Activated CD4-positive, CD25-positive, alpha-beta regulatory T cell treated with anti-CD3 and anti-CD28 coated beads, Interleukin-2, amount 50 U/mL, for 24 hours (primary cell): ENCODE measurements at regions not wholly inside any gene's neighbourhood (a gene's known extent, or its start where the extent isn't known, plus 50 kb on each side); places are given as distances from the start of the nearest gene placed in this dataset.
A peak's percentile ranks its signal among the peaks of the same experiment; 100 is the strongest.
"Not testable (repeated sequence)": the region's sequence is repeated elsewhere in the genome, so short reads cannot be mapped to it uniquely, and the experiment has no call there.

Source experiments
- ATAC-seq, 2 donors: fragments of 150-1000 bp; cut with Tn5 transposase; one replicate each; pipeline ENCODE4 v1.10.0; 2021; ENCODE audit warnings: mild to moderate bottlenecking in 1 of 2, moderate library complexity in 1 of 2

GRCh38 chr14:106764968-106765369 lies 1238.6 kb downstream of the TMEM121 start:
- ATAC-seq: peak; percentile 49 to 79

- no peak for ATAC-seq
Measured at GRCh38 chr14:106766145-106766544, 1239.8 kb downstream of the TMEM121 start.

DNA sequence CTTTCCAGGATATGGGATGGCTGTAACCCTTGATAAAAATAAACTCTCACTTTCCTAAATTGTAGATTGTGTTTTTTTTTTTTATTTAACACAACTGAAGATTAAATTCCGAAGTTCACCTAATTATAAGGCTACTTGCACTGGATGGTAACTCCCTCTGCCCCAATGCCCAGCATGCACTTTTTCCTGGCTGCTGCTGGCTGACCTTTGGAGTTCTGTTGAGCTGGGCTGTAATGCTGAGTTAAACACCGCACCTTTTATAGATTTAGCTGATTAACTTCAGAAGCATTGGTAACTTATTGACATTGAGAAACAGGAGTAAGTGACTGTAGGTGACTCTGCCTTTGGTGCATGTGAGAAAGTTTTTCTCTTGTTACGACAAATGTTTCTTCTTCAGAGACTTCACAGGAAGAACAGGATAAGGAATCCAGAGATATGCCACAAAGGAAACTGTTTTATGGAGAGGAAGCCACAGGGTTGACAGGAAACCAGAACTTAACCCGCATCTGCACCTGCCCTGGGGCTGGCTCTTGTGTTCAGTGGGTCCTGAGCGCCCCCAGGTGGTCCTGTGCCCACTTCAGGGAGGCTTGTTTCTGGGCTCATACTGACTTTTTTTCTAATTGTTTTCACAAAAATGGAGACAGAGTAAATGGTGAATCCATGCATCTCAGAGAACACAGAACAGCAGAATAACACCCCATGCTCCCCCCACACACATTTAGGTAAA lies 1240.3 kb downstream of the TMEM121 start:
- peak in 1 of 2 donors; percentile 43 for ATAC-seq

DNA sequence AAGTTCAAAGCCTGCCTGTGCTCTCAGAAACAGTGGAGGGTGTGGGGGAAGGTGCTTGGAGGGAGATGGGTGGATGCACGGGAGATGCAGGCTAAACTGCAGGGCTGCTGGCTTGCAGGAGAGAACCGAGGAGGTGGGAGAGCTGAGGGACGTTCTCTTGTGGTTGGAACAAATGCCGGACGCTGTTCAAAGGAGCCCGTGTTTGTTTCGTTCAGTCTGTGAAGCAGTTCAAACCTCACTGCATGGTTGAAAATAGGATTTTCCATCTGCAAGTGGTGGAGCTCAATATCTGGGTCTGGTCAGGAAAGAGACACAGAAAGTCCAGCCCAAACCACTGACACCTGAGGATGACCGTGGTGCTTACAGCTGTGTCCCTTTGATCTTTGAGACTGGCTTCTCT lies 1241.8 kb downstream of the TMEM121 start:
- ATAC-seq: not testable (repeated sequence)

DNA sequence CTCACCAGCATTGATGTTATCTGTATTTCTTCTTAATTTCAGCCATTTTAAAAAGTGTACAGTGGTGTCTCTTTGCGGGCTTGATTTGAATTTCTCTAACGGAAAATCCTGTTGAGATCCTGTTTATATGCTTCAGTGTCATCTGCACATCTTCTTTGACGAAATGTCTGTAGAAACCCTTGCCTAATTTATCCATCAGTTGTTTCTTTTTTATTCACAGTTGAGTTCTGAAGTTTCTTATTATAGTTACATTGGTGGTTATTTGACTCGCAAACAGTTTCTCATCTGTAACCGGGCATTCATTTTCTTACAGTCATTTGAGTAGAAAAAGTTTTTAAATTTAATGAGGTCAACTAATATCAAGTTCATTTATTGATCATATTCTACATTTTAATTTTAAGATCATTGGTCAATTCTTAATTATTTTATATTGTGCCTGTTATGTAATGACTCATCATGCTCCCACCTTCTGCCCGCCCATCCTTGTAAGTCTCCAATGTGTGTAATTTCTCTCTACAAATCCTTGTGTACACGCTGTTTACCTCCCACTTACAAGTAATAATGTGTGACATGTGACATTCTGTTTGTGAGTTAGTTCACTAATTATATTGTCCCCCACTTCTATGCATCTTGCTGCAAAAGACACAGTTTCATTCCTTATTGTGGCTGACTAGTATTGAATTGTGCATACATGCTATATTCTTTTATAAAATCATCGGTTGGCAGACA lies 1242.8 kb downstream of the TMEM121 start:
- ATAC-seq: not testable (repeated sequence)

GRCh38 chr14:106770158-106770672 lies 1243.8 kb downstream of the TMEM121 start:
- peak in 1 of 2 donors; percentile 48 for ATAC-seq

GRCh38 chr14:106774889-106775480 lies 1248.6 kb downstream of the TMEM121 start:
- not testable (repeated sequence) for ATAC-seq

DNA sequence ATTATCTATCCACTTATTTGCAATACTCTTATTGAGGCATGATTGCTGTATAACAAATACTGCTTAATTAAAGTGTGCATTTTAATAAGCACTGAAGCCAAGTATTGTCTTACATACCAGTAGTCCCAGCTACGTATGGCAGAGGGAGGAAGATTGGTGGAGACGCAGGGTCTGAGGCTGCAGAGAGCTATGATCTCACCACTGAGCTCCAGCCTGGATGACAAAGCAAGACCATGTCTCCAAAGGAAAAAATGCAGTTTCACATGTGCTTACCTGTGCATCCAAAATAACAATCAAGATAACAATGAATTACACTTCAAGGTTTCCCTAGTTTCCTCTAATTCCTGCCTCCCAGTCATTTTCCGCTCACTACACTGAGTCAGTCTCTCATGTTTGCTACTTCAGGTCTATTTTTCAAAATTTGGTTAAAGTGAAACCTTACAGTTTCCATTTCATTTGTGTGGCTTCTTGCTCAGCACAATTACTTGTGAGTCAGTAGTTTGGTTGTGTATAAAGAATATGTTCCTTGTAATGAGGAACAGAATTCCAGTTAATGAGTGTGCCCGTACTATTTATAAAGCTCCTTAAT lies 1250.1 kb downstream of the TMEM121 start:
- peak; percentile 53 to 68 for ATAC-seq

DNA sequence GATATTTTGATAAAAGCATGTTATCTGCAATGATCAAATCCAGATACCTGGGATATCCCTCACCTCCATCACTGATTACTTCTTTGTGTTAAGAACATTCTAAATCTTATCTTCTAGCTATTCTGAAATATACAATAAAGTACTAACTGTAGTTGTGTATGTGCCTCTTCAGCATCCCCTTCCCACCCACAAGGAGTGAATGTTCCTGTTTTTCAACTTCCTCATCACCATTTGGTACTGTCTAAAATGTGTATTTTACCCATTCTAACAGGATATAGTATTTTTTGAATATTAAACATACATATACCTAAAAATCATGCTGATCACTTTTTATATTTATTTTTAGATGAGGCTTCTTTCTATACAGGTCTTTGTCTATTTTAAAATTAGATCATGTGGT lies 1252.6 kb downstream of the TMEM121 start:
- no peak for ATAC-seq

DNA sequence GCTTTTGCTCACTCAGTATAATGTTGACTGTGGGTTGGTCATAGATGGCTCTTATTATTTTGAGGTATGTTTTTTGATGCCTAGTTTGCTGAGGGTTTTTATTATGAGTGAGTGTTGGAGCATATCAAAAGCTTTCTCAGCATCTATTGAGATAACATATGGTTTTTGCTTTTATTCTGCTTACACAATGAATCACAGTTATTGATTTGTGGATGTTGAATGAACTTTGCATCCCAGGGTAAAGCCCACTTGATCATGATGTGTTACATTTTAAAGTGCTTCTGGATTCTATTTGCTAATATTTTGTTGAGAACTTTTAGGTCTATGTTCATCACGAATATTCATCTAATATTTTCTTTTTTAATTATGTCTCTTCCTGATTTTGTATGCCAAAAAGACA lies 1260.3 kb downstream of the TMEM121 start:
- ATAC-seq: no peak

- ATAC-seq: no peak
Measured at GRCh38 chr14:106787626-106788025, 1261.2 kb downstream of the TMEM121 start.

- ATAC-seq: no peak
Measured at GRCh38 chr14:106788534-106788933, 1262.2 kb downstream of the TMEM121 start.

GRCh38 chr14:106789318-106789717 lies 1262.9 kb downstream of the TMEM121 start:
- no peak for ATAC-seq

GRCh38 chr14:106790189-106791036 lies 1264.0 kb downstream of the TMEM121 start:
- ATAC-seq: peak in 1 of 2 donors; percentile 38

GRCh38 chr14:106792543-106792942 lies 1266.2 kb downstream of the TMEM121 start:
- ATAC-seq: no peak

GRCh38 chr14:106798166-106798565 lies 1271.8 kb downstream of the TMEM121 start:
- ATAC-seq: not testable (repeated sequence)

- ATAC-seq: no peak
Measured at GRCh38 chr14:106802413-106803364, 1276.3 kb downstream of the TMEM121 start.

DNA sequence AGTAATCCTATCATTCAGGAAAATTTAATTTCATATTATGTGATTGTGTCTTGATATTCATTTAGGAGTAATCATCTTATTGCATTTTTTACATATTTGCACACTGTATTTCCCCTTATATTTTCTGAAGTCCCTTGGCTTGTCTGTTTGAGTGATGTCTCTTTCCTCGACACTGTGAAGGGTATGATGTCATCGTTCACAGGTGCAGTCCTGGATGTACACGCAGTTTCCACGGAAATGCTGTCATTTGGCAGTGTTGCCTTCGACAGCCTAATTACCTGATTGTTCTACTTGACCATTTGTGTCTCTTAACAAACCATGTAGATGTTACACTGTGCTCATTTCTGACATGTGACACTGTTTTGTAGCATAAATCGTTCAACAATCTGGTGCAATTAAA lies 1277.0 kb downstream of the TMEM121 start:
- no peak for ATAC-seq

DNA sequence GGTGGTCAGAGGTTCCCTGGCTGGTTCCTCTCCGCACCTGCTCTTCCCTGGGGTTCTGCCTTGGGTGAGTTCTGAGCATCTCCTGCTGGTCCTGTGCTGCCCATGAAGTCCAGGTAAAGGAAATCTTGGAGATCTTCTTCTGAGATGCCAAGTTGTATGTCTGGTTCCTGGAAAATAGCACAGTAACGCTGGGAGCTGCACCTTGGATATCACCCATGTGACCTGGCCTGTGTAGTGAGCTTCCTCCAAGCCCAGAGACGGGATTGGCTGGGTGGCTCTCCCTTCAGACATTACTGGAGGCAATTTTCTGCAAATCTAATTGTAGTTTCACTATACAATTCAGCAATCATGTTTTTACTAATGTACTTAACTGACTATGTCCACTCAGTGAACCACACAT lies 1281.1 kb downstream of the TMEM121 start:
- no peak for ATAC-seq

DNA sequence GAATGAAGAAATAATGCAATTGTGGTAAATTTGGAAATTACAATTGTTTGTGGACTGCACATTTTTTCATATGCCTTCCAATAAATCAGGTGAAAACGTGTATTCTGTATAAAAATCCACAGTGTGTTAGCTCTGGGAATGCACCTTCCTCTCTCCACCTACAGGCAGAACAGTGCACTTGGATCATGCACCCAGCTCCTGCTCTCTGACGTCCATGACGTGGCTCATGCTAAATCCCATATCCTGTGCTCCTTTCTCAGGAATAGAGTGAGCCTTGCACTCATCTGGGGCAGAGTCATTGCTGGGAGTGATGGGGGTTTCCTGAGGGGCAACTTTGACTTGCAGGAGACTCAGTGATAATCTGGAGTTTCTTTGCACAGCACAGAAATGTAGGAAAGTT lies 1282.1 kb downstream of the TMEM121 start:
- ATAC-seq: no peak

DNA sequence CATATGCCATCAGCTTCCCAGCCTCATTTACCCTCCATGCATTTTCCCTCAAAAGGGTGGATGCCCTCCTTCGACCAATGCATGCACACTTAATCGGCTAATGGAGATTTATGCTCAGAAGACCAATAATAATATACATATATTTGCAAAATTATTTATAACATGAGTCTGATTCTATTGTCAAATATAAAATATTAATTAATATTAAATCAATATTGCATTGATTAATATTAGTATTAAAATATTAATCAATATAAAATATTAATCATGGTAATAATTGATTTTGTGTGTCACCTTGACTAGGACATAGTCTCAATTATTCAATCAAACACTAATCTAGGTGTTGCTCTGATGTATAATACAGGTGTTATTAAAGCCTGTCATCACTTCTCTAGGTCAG lies 1282.5 kb downstream of the TMEM121 start:
- ATAC-seq: no peak
